ENCODE measurements at regions not wholly inside any gene's neighbourhood (a gene's known extent, or its start where the extent isn't known, plus 50 kb on each side); places are given as distances from the start of the nearest gene placed in this dataset.
A peak's percentile ranks its signal among the peaks of the same experiment; 100 is the strongest.

DNA sequence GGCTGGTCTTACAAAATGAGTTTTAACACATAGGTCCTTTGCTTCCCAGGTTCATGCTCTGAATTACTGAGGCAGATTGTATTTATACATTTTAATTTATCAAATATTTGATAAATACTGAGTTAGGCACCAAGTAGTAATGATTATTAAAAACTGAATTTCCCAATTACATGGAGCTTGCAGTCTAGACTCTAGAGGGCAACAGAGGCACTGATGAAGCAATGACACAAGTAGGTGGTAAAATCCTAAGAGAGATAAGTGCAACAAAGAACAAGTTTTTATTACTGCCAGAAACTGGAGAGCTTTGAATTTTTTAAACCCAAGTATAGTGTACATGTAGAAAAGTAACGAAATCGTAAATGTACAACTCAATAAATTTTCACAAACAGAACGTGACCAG is 406.2 kb upstream of the RARB start:
- no peak overlapping the region for H3K27ac ChIP-seq (ENCODE audit: extremely low read depth, low read depth, low read length)
- H3K9me3 ChIP-seq (ENCODE audit: control insufficient read depth, insufficient read depth, low read depth, low read length), result no peaks in the 10 kb centered on the region
- H3K4me1 ChIP-seq (ENCODE audit: control insufficient read depth, insufficient read depth, low read length), result no peaks in the 10 kb centered on the region
- H3K36me3 ChIP-seq (ENCODE audit: control insufficient read depth in 2 of 2, insufficient read depth in 1 of 2, low read length in 2 of 2), result no peaks in the 10 kb centered on the region
- peak; percentile 34; the same call in 1 of the 2 replicates for TF ChIP-seq ZNF654 (tag by site-specific recombination; IDR thresholded peaks at IDR 0.05; ENCODE audit: low read depth)
- TF ChIP-seq IKZF3 (tag by site-specific recombination; IDR thresholded peaks at IDR 0.05), result no peak
- no peak for TF ChIP-seq ZNF792 (tag by site-specific recombination; IDR thresholded peaks at IDR 0.05)
- 0 out of 2 replicates have a peak, but pooled peaks have one; percentile 11 for TF ChIP-seq ZNF133 (tag by site-specific recombination; IDR thresholded peaks at IDR 0.05)
- CTCF ChIA-PET, result interaction anchor here (0.9 to 2.9 kb wide), 3 partner anchors 12 to 59 kb away, joined by 3 to 17 read pairs (median 8); no protein-coding TSS in a partner anchor
- POLR2A ChIA-PET, result no interaction called here
- H3K4me3 ChIP-seq (ENCODE audit: low read depth, low read length), result no peak overlapping the region

GRCh38 chr3:25023876-25024275 is 404.2 kb upstream of the RARB start:
- no peak overlapping the region for H3K27ac ChIP-seq (ENCODE audit: extremely low read depth, low read depth, low read length)
- no peaks in the 10 kb centered on the region for H3K36me3 ChIP-seq (ENCODE audit: control insufficient read depth in 2 of 2, insufficient read depth in 1 of 2, low read length in 2 of 2)
- no peaks in the 10 kb centered on the region for H3K9me3 ChIP-seq (ENCODE audit: control insufficient read depth, insufficient read depth, low read depth, low read length)
- ChIA-PET POLR2A (no interaction called here), CTCF (interaction anchor here (0.7 to 2.9 kb wide), 2 partner anchors 10 to 217 kb away, joined by 4 to 17 read pairs; no protein-coding TSS in a partner anchor)
- no peaks in the 10 kb centered on the region for H3K4me1 ChIP-seq (ENCODE audit: control insufficient read depth, insufficient read depth, low read length)
- no peak for TF ChIP-seq ZNF416 (tag by site-specific recombination; IDR thresholded peaks at IDR 0.05)
- TF ChIP-seq ZIC2 (tag by site-specific recombination; IDR thresholded peaks at IDR 0.05), result no peak
- TF ChIP-seq ZNF175 (tag by site-specific recombination; IDR thresholded peaks at IDR 0.05), result no peak
- no peak for TF ChIP-seq ZNF274 (IDR thresholded peaks at IDR 0.05; ENCODE audit: low read length)
- TF ChIP-seq ZNF274 (tag by site-specific recombination; IDR thresholded peaks at IDR 0.05; ENCODE audit: borderline replicate concordance), result no peak
- TF ChIP-seq, protein P1, sequence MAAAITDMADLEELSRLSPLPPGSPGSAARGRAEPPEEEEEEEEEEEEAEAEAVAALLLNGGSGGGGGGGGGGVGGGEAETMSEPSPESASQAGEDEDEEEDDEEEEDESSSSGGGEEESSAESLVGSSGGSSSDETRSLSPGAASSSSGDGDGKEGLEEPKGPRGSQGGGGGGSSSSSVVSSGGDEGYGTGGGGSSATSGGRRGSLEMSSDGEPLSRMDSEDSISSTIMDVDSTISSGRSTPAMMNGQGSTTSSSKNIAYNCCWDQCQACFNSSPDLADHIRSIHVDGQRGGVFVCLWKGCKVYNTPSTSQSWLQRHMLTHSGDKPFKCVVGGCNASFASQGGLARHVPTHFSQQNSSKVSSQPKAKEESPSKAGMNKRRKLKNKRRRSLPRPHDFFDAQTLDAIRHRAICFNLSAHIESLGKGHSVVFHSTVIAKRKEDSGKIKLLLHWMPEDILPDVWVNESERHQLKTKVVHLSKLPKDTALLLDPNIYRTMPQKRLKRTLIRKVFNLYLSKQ (tag by site-specific recombination; IDR thresholded peaks at IDR 0.05; ENCODE audit: borderline replicate concordance), result no peak
- TF ChIP-seq ZNF654 (tag by site-specific recombination; IDR thresholded peaks at IDR 0.05; ENCODE audit: low read depth), result no peak
- no peak for TF ChIP-seq ZBTB20 (tag by site-specific recombination; IDR thresholded peaks at IDR 0.05)
- no peak for TF ChIP-seq ZBTB17 (tag by site-specific recombination; IDR thresholded peaks at IDR 0.05)
- TF ChIP-seq ZFP37 (tag by site-specific recombination; IDR thresholded peaks at IDR 0.05), result no peak
- no peak for TF ChIP-seq YY1 (tag by site-specific recombination; IDR thresholded peaks at IDR 0.05)
- TF ChIP-seq, protein P2, sequence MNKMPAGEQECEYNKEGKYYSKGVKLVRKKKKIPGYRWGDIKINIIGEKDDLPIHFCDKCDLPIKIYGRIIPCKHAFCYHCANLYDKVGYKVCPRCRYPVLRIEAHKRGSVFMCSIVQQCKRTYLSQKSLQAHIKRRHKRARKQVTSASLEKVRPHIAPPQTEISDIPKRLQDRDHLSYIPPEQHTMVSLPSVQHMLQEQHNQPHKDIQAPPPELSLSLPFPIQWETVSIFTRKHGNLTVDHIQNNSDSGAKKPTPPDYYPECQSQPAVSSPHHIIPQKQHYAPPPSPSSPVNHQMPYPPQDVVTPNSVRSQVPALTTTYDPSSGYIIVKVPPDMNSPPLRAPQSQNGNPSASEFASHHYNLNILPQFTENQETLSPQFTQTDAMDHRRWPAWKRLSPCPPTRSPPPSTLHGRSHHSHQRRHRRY (tag by site-specific recombination; IDR thresholded peaks at IDR 0.05), result no peak
- no peak for TF ChIP-seq MYNN (tag by site-specific recombination; IDR thresholded peaks at IDR 0.05; ENCODE audit: borderline replicate concordance)
- no peak for TF ChIP-seq ZNF544 (tag by site-specific recombination; IDR thresholded peaks at IDR 0.05)
- TF ChIP-seq ZNF449 (tag by site-specific recombination; IDR thresholded peaks at IDR 0.05), result no peak
- TF ChIP-seq GLI2 (tag by site-specific recombination; IDR thresholded peaks at IDR 0.05; ENCODE audit: borderline replicate concordance, low read depth), result no peak
- TF ChIP-seq, protein P3, sequence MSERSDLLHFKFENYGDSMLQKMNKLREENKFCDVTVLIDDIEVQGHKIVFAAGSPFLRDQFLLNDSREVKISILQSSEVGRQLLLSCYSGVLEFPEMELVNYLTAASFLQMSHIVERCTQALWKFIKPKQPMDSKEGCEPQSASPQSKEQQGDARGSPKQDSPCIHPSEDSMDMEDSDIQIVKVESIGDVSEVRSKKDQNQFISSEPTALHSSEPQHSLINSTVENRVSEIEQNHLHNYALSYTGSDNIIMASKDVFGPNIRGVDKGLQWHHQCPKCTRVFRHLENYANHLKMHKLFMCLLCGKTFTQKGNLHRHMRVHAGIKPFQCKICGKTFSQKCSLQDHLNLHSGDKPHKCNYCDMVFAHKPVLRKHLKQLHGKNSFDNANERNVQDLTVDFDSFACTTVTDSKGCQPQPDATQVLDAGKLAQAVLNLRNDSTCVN (tag by site-specific recombination; optimal IDR thresholded peaks at IDR 0.05), result no peak
- TF ChIP-seq, protein P4, sequence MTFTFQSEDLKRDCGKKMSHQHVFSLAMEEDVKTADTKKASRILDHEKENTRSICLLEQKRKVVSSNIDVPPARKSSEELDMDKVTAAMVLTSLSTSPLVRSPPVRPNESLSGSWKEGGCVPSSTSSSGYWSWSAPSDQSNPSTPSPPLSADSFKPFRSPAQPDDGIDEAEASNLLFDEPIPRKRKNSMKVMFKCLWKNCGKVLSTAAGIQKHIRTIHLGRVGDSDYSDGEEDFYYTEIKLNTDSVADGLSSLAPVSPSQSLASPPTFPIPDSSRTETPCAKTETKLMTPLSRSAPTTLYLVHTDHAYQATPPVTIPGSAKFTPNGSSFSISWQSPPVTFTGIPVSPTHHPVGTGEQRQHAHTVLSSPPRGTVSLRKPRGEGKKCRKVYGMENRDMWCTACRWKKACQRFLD (tag by site-specific recombination; IDR thresholded peaks at IDR 0.05), result no peak
- no peak for TF ChIP-seq TRIM28 (IDR thresholded peaks at IDR 0.05; ENCODE audit: borderline replicate concordance, low read length)
- TF ChIP-seq HOXA7 (CRISPR knock-in tag; IDR thresholded peaks at IDR 0.05; ENCODE audit: borderline replicate concordance), result no peak
- no peak for TF ChIP-seq PRDM1 (tag by site-specific recombination; IDR thresholded peaks at IDR 0.05)
- no peak overlapping the region for H3K4me3 ChIP-seq (ENCODE audit: low read depth, low read length)

Data from HEK293 (cell line).